Muscle of arm (tissue), 1 donor: ENCODE measurements at regions not wholly inside any gene's neighbourhood (a gene's known extent, or its start where the extent isn't known, plus 50 kb on each side); places are given as distances from the start of the nearest gene placed in this dataset.

Experiments used
- DNase-seq: peaks from one replicate; pipeline ENCODE4 v3.0.0-alpha.2; 2013

- DNase-seq, result no peak
These were observed 128.8 kb upstream of the TRIB2 start for GRCh38 chr2:12587729-12588522.

GRCh38 chr2:12588986-12589385 lies 127.8 kb upstream of the TRIB2 start:
- no peak for DNase-seq

GRCh38 chr2:12589802-12590320 lies 126.9 kb upstream of the TRIB2 start:
- DNase-seq, result no peak

GRCh38 chr2:12592296-12592695 lies 124.4 kb upstream of the TRIB2 start:
- no peak for DNase-seq

- no peak for DNase-seq
These were observed 122.1 kb upstream of the TRIB2 start for GRCh38 chr2:12594590-12594989.

GRCh38 chr2:12596771-12597170 lies 120.0 kb upstream of the TRIB2 start:
- no peak for DNase-seq

GRCh38 chr2:12597610-12598009 lies 119.1 kb upstream of the TRIB2 start:
- no peak for DNase-seq

GRCh38 chr2:12602661-12603060 lies 114.1 kb upstream of the TRIB2 start:
- peak; percentile 52 for DNase-seq

GRCh38 chr2:12603781-12604295 lies 112.9 kb upstream of the TRIB2 start:
- no peak for DNase-seq

GRCh38 chr2:12604341-12604740 lies 112.4 kb upstream of the TRIB2 start:
- DNase-seq, result no peak

- no peak for DNase-seq
These were observed 111.4 kb upstream of the TRIB2 start for GRCh38 chr2:12605366-12605765.

GRCh38 chr2:12605936-12606335 lies 110.8 kb upstream of the TRIB2 start:
- DNase-seq, result no peak

GRCh38 chr2:12606472-12607000 lies 110.2 kb upstream of the TRIB2 start:
- peak; percentile 53 for DNase-seq

- no peak for DNase-seq
These were observed 108.8 kb upstream of the TRIB2 start for GRCh38 chr2:12607971-12608370.

GRCh38 chr2:12610314-12610713 lies 106.4 kb upstream of the TRIB2 start:
- no peak for DNase-seq

- no peak for DNase-seq
These were observed 104.6 kb upstream of the TRIB2 start for GRCh38 chr2:12612168-12612567.

- no peak for DNase-seq
These were observed 104.1 kb upstream of the TRIB2 start for GRCh38 chr2:12612671-12613070.

GRCh38 chr2:12613137-12613835 lies 103.5 kb upstream of the TRIB2 start:
- DNase-seq, result no peak

GRCh38 chr2:12615509-12615908 lies 101.2 kb upstream of the TRIB2 start:
- no peak for DNase-seq

GRCh38 chr2:12616456-12617156 lies 100.1 kb upstream of the TRIB2 start:
- no peak for DNase-seq

GRCh38 chr2:12617366-12617765 lies 99.4 kb upstream of the TRIB2 start:
- DNase-seq, result no peak

- DNase-seq, result no peak
These were observed 98.9 kb upstream of the TRIB2 start for GRCh38 chr2:12617853-12618252.
